OCI-LY3 (cell line): ENCODE measurements at regions not wholly inside any gene's neighbourhood (a gene's known extent, or its start where the extent isn't known, plus 50 kb on each side); places are given as distances from the start of the nearest gene placed in this dataset.

Experiments
- CTCF ChIP-seq: fragments of 200-600, 300-600 bp; sonication (generic); IDR thresholded peaks from 2 replicates; pipeline ENCODE4 v1.5.1; 2014; ENCODE audit warnings: antibody characterized with exemption, low read length, low read depth
- EZH2phosphoT487 ChIP-seq: fragments of 200-600 bp; shearing (Covaris generic); IDR thresholded peaks from 2 replicates; pipeline ENCODE4 v1.6.1; 2018; ENCODE audit warnings: antibody characterized with exemption, mixed run types, low read depth

- no peak for TF ChIP-seq CTCF
- no peak for TF ChIP-seq EZH2phosphoT487
Measured at GRCh38 chr22:47248925-47249324, 486.5 kb downstream of the TBC1D22A start.
